OCI-LY3 (cell line): ENCODE measurements at regions not wholly inside any gene's neighbourhood (a gene's known extent, or its start where the extent isn't known, plus 50 kb on each side); places are given as distances from the start of the nearest gene placed in this dataset.

Source experiments
- H2AFZ ChIP-seq: fragments of 200-600, 300-600 bp; shearing (Covaris generic); 2 replicates; pipeline ENCODE4 v1.6.0; 2014; ENCODE audit warnings: antibody characterized with exemption, low read depth, low read length
- H3K27ac ChIP-seq: fragments of 200-600, 300-600 bp; sonication (generic); 2 replicates; pipeline ENCODE4 v1.5.1; 2014; ENCODE audit warnings: mild to moderate bottlenecking, low read length, moderate library complexity, mixed read lengths
- H3K27me3 ChIP-seq: fragments of 200-600, 300-600 bp; sonication (generic); 2 replicates; pipeline ENCODE4 v1.6.1; 2014; ENCODE audit warnings: low read depth, low read length, mixed read lengths
- H3K36me3 ChIP-seq: fragments of 200-600, 300-600 bp; sonication (generic); replicated peaks from 2 replicates; pipeline ENCODE3; 2014; ENCODE audit warnings: low read depth, low read length, mixed read lengths
- H3K4me1 ChIP-seq: fragments of 300-600, 200-600 bp; sonication (generic); 2 replicates; pipeline ENCODE4 v1.6.1; 2014; ENCODE audit warnings: low read length, mixed read lengths
- H3K4me2 ChIP-seq: fragments of 200-600, 300-600 bp; sonication (generic); 2 replicates; pipeline ENCODE4 v1.6.1; 2014; ENCODE audit warnings: low read length, mixed read lengths
- H3K4me3 ChIP-seq: fragments of 300-600, 200-600 bp; sonication (generic); 2 replicates; pipeline ENCODE4 v1.5.1; 2014; ENCODE audit warnings: antibody characterized with exemption, mild to moderate bottlenecking, low read length, moderate library complexity
- H3K79me2 ChIP-seq: fragments of 300-600, 200-600 bp; shearing (Covaris generic); 2 replicates; pipeline ENCODE4 v1.6.1; 2014; ENCODE audit warnings: mild to moderate bottlenecking, low read length, mixed read lengths
- H3K9ac ChIP-seq: fragments of 300-600, 200-600 bp; shearing (Covaris generic); 2 replicates; pipeline ENCODE4 v1.6.0; 2014; ENCODE audit warnings: mild to moderate bottlenecking, low read length, moderate library complexity
- H3K9me3 ChIP-seq: fragments of 200-600, 300-600 bp; shearing (Covaris generic); 2 replicates; pipeline ENCODE4 v1.6.1; 2014; ENCODE audit warnings: low read length, mixed read lengths; ENCODE audit not compliant: insufficient read depth
- H4K20me1 ChIP-seq: fragments of 200-600, 300-600 bp; sonication (generic); 2 replicates; pipeline ENCODE4 v1.6.1; 2016; ENCODE audit warnings: low read length, mixed read lengths; ENCODE audit not compliant: insufficient read depth
- CTCF ChIP-seq: fragments of 200-600, 300-600 bp; sonication (generic); IDR thresholded peaks from 2 replicates; pipeline ENCODE4 v1.5.1; 2014; ENCODE audit warnings: antibody characterized with exemption, low read length, low read depth
- EZH2phosphoT487 ChIP-seq: fragments of 200-600 bp; shearing (Covaris generic); IDR thresholded peaks from 2 replicates; pipeline ENCODE4 v1.6.1; 2018; ENCODE audit warnings: antibody characterized with exemption, mixed run types, low read depth

GRCh38 chr2:239538357-239539052, 137.7 kb upstream of the HDAC4 start:
- Histone ChIP-seq H3K9me3 (no peaks in the 10 kb centered on the region), H3K9ac (no peak overlapping the region), H3K36me3 (no peaks in the 10 kb centered on the region), H3K27me3 (no peaks in the 10 kb centered on the region), H3K4me2 (no peak overlapping the region), H3K79me2 (no peaks in the 10 kb centered on the region), H3K4me1 (no peaks in the 10 kb centered on the region), H3K4me3 (no peak overlapping the region), H4K20me1 (no peaks in the 10 kb centered on the region), H3K27ac (no peak overlapping the region), H2AFZ (no peak overlapping the region)
- TF ChIP-seq CTCF, result no peak
- no peak for TF ChIP-seq EZH2phosphoT487

- Histone ChIP-seq H3K9me3 (no peaks in the 10 kb centered on the region), H3K36me3 (no peaks in the 10 kb centered on the region), H3K79me2 (no peaks in the 10 kb centered on the region), H3K9ac (no peak overlapping the region), H3K4me3 (no peak overlapping the region), H4K20me1 (no peaks in the 10 kb centered on the region), H3K27ac (no peak overlapping the region), H3K27me3 (no peaks in the 10 kb centered on the region), H3K4me1 (no peaks in the 10 kb centered on the region), H3K4me2 (no peak overlapping the region), H2AFZ (no peak overlapping the region)
- TF ChIP-seq CTCF, result no peak
- no peak for TF ChIP-seq EZH2phosphoT487
Observed at GRCh38 chr2:239537633-239538356, 137.0 kb upstream of the HDAC4 start.

- H3K9ac ChIP-seq, result no peak overlapping the region
- H4K20me1 ChIP-seq, result no peaks in the 10 kb centered on the region
- H3K9me3 ChIP-seq, result no peaks in the 10 kb centered on the region
- TF ChIP-seq EZH2phosphoT487 (no peak), CTCF (no peak)
- H3K4me2 ChIP-seq, result no peak overlapping the region
- H3K4me3 ChIP-seq, result no peak overlapping the region
- no peak overlapping the region for H2AFZ ChIP-seq
- no peak overlapping the region for H3K27ac ChIP-seq
- H3K36me3 ChIP-seq, result no peaks in the 10 kb centered on the region
- H3K4me1 ChIP-seq, result no peaks in the 10 kb centered on the region
- H3K79me2 ChIP-seq, result no peaks in the 10 kb centered on the region
- no peaks in the 10 kb centered on the region for H3K27me3 ChIP-seq
Observed at GRCh38 chr2:239536186-239536585, 135.4 kb upstream of the HDAC4 start.

- Histone ChIP-seq H3K36me3 (no peaks in the 10 kb centered on the region), H3K4me3 (no peak overlapping the region), H3K4me1 (no peaks in the 10 kb centered on the region), H3K4me2 (no peak overlapping the region), H3K9ac (no peak overlapping the region), H3K27me3 (no peaks in the 10 kb centered on the region), H4K20me1 (no peaks in the 10 kb centered on the region), H3K27ac (no peak overlapping the region), H2AFZ (no peak overlapping the region), H3K9me3 (no peaks in the 10 kb centered on the region), H3K79me2 (no peaks in the 10 kb centered on the region)
- no peak for TF ChIP-seq CTCF
- TF ChIP-seq EZH2phosphoT487, result no peak
Observed at GRCh38 chr2:239535413-239536144, 134.8 kb upstream of the HDAC4 start.
